GM12873 (cell line): ENCODE measurements at regions not wholly inside any gene's neighbourhood (a gene's known extent, or its start where the extent isn't known, plus 50 kb on each side); places are given as distances from the start of the nearest gene placed in this dataset.

Experiments
- TF ChIP-seq, protein P1 (sequence below): IDR thresholded peaks from 2 replicates; pipeline ENCODE4 v1.5.1; 2012; ENCODE audit warnings: low read depth, mild to moderate bottlenecking, moderate library complexity, low read length, control low read depth; ENCODE audit not compliant: insufficient read depth; ENCODE audit errors: missing control alignments

DNA sequence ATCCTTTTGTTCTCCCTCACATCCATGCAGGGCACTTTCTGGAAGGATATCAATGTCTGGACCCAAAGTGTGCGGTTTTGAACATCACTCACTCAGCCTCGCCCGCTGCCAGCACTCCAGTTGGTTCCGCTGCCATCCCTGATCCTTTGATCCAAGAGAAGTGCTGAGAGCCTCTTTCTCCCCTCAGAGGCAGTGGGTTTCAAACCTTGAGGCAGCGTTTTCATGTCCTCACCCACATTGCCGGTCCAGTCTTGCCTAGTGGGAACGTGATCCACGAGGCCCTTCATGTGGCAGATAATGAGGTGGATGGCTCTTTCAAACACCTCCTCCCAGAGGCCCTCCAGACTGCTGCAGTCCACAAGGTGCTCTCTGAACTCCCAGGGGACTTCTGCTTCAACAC lies 122.2 kb downstream of the ACTL8 start:
- TF ChIP-seq, protein P1, sequence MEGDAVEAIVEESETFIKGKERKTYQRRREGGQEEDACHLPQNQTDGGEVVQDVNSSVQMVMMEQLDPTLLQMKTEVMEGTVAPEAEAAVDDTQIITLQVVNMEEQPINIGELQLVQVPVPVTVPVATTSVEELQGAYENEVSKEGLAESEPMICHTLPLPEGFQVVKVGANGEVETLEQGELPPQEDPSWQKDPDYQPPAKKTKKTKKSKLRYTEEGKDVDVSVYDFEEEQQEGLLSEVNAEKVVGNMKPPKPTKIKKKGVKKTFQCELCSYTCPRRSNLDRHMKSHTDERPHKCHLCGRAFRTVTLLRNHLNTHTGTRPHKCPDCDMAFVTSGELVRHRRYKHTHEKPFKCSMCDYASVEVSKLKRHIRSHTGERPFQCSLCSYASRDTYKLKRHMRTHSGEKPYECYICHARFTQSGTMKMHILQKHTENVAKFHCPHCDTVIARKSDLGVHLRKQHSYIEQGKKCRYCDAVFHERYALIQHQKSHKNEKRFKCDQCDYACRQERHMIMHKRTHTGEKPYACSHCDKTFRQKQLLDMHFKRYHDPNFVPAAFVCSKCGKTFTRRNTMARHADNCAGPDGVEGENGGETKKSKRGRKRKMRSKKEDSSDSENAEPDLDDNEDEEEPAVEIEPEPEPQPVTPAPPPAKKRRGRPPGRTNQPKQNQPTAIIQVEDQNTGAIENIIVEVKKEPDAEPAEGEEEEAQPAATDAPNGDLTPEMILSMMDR: no peak

- TF ChIP-seq, protein P1: no peak
Measured at GRCh38 chr1:17877896-17878295, 122.8 kb downstream of the ACTL8 start.

- TF ChIP-seq, protein P1: no peak
Measured at GRCh38 chr1:17878837-17879236, 123.7 kb downstream of the ACTL8 start.

DNA sequence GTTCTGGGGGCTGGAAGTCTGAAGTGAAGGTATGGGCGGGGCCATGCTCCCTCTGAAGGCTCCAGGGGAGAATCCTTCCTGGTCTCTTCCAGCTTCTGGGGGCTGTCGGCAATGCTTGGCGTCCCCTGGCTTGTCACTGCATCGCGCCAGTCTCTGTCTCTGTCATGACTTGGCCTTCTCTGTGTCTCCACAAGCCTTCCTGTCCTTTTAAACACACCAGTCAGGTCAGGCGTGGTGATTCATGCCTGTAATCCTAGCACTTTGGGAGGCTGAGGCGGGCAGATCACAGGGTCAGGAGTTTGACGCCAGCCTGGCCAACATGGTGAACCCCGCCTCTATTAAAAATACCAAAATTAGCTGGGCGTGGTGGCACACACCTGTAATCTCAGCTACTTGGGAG lies 125.3 kb downstream of the ACTL8 start:
- TF ChIP-seq, protein P1: no peak

DNA sequence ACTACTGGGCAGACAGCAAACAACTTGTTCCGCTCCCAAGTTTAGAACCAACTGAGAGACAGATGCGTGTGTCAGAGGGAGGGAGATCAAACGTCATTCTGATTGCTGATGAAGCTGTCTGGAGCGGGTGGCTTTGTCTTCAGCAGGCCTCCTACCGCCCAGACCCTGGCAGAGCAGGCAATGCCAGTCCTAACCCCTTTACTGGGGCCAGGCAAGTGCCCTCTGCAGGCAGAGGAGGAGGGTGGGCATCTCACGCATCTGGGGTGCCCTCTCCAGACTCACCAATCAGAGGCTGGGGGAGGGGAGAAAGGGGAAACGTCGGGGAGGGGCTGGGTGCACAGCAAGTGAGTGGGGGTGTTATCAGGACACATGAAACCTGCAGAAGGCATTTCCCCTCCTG lies 126.6 kb downstream of the ACTL8 start:
- TF ChIP-seq, protein P1: no peak

DNA sequence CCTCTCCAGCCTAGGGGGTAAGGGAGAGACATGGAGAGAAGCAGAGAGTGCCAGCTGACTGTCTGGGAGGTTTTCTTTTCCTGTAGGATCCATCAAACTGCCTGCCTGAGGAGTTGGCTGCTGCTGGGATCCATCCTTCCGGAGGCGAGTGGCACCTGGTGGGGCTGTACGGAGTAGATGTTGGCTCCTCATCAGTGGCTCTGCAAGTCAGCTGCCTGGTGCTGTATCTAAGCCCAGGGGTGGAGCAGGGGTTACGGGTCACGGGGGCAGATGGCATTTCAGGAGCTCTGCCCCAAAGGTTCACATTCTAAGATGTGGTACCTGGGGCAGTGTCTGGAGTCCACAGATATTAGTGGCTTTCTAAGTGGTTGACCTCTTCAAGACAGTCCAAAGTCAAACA lies 128.0 kb downstream of the ACTL8 start:
- TF ChIP-seq, protein P1: no peak

GRCh38 chr1:17883662-17884395 lies 128.7 kb downstream of the ACTL8 start:
- TF ChIP-seq, protein P1: no peak
